ENCODE measurements at regions not wholly inside any gene's neighbourhood (a gene's known extent, or its start where the extent isn't known, plus 50 kb on each side); places are given as distances from the start of the nearest gene placed in this dataset.
"Not testable (repeated sequence)": the region's sequence is repeated elsewhere in the genome, so short reads cannot be mapped to it uniquely, and the experiment has no call there.

GRCh38 chr12:19921716-19922115 lies 446.6 kb upstream of the PDE3A start:
- DNase-seq, result not testable (repeated sequence)

- DNase-seq, result no peak
Measured at GRCh38 chr12:19922717-19923116, 445.6 kb upstream of the PDE3A start.

GRCh38 chr12:19924360-19924759 lies 444.0 kb upstream of the PDE3A start:
- no peak for DNase-seq

DNA sequence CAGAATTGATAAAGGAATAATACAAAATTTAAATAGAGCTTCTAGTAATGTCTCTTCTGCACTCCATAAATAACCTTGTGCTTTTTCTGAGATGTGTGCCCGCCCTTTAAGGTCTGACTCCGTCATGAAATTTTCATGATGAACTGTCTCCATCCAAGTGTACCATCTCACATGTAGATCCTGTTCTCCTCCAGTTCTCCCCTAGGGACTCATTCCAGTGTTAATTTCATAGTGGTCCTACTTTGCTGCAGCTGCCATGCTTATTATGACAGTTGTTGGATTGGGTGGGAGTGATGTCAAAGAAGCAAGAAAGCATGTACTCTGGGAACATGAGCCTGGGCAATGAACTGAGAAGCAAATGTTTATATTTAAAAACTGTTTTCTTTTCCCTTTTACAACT lies 442.5 kb upstream of the PDE3A start:
- no peak for DNase-seq

GRCh38 chr12:19926266-19926665 lies 442.1 kb upstream of the PDE3A start:
- no peak for DNase-seq

- no peak for DNase-seq
Measured at GRCh38 chr12:19927661-19928060, 440.7 kb upstream of the PDE3A start.

GRCh38 chr12:19932413-19932812 lies 435.9 kb upstream of the PDE3A start:
- DNase-seq, result no peak

DNA sequence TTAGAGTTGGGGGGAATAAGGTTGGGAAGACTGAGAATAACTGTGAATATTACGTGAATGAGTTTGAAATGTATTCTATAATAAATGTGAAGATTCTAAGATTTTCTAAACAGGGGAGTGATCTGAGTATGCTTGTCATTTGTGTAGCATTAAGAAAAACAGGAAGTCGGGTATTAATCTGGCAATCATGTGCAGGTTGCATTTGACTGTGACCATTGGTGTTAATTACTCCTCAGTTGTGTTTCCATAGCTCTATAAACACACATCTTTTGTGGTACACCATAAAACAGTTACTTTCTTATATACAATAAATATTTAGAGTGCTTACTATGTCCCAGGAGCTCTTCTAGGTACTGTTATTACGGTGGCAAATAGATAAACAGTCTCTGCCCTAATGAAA lies 434.4 kb upstream of the PDE3A start:
- no peak for DNase-seq

- no peak for DNase-seq
Measured at GRCh38 chr12:19937161-19937560, 431.2 kb upstream of the PDE3A start.

GRCh38 chr12:19938031-19938430 lies 430.3 kb upstream of the PDE3A start:
- DNase-seq, result no peak

DNA sequence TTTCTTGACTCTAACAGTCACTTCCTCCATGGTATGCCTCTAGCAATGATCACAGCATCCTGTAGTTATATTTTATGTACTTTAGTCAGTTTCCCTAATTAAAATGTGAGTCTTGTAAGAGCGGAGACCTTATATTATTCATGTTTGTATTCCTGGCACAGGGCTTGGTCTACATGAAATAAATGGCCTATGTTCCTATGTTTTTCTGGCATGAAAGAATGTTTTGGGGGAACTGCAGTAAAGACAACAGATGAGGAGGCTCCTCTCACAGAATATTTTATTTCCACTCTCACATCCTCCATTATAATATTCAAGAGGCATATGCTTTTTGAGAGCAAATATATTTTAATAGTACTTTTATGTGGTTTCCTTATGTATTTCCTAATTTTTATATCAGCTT lies 429.8 kb upstream of the PDE3A start:
- no peak for DNase-seq

GRCh38 chr12:19940267-19940666 lies 428.1 kb upstream of the PDE3A start:
- no peak for DNase-seq

DNA sequence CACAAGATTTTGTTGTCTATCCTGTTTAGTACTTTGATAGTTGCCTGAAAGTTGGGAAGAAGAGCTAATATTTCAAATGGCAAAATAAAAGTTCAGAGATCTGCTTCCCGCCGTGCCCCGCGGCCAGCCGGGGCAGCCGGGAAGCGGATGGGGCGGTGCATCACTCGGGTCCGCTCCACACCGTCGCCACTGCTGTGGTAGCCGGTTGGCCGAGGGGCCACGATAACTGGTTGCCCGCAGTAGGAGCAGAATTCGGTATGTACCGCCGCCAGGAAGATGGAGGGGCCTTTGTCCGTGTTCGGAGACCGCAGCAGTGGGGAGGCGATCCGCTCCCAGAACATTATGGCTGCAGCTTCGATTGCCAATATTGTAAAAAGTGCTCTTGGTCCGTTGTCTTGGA lies 427.2 kb upstream of the PDE3A start:
- no peak for DNase-seq

DNA sequence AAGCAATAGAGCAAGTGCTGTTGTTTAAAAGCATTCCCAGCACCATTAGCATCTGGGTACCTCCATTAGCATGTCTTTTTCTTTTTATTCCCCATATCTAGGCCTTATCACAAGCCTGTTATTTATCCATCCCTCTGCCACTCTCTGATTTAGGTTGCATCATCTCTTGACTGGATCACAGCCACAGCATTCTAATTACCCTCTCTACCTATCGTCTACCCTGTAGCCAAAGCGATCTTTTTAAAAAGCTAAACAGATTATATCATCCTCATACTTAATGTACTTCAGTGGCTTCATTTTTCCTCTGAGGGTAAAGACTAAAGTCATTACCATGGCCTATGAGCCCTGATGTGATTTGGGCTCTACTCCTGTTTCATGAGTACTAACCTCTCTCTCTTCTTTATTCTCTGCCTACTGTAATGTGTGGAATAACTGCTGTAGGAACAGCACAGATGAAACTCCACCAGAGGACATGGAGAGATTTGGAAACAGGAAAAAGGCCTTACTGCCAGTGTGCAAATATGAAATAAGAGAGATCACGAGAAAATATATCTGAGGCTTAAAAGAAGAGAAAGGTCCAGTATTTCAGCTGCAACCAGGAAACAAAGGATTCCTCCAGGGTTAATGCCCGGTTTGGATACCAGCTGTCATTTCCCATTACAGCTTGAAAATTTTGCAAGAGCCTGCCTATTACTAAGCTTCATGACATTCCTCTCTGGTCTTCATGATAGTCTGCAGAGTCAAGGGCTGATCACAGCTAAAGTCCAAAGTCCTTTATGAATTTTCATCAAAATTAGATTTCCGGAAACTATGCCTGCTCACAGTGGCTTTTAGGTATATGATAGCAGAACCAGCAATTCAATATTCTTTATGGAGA lies 422.5 kb upstream of the PDE3A start:
- no peak for DNase-seq

DNA sequence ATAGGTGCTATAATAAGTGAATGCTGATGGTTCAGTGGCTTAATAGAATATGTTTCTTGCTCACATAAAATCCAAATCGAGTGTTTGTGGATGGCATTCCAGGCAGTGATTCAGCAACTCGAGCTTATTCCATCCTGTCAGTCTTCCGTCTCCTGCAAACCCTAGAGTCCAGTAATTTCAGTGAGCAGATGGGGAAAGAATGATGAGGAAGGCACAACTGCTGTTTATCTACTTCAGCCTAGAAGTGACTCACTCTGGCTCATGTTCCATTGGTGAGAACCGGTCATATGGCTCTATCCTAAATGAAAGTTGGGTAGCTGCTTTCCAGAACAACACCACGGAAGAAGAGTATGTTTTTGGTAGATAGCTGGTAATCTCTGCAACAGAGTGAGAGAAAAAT lies 421.8 kb upstream of the PDE3A start:
- no peak for DNase-seq

DNA sequence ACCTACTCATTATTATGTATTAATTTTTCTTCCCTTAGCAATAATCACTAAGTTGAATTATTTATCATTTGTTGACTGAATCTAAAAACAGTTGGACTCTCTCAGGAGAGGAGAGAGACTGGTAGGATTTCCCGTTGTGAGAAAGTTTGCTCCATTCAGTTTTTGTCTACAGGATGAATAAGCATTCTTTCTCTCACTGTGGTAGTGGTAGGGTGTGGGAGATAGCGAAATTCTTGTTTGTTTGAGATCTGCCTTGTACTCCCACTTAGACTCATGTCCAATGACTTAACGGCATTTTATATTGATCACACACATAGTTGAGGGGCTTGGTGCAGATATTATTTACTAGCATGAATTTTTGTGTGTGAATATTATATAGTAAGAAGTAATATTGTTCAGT lies 421.0 kb upstream of the PDE3A start:
- DNase-seq, result no peak

DNA sequence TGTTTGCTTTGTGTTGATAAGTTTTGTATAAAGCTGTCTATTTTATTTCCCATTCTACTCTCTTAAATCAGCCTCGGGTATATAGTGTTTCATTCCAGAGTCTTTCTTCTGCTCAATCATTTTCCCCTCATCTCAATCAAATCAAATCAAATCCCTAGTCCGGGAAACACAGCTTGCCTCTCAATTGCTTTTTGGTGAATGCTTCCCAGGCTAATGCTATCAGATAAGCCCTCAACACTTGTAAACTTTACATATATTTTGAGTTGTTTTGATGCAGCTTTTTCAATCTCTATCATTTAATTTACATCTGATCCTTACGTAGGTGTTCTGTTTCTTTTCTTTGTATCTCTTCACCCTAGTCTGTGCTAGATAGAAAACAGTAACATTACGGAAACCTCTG lies 416.7 kb upstream of the PDE3A start:
- DNase-seq, result no peak

- no peak for DNase-seq
Measured at GRCh38 chr12:19953734-19954133, 414.6 kb upstream of the PDE3A start.

DNA sequence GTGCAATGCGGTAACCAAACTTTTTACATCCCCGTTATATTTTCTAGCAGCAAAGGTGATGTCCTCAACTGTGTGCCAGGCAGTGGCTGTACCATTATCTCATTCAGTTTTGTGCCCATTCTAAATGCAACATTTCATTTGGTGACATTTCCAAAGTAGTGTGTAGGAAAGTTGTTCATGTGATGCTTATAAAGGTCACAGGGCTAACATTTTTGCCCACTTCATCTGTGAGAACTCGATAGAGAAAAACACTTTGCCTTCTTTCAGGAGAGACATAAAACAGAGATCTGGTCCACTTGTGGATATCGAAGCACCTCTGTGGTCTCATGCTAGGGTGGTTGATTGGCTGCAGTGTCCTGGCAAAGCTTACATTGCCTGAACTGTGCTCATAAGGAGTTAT lies 414.2 kb upstream of the PDE3A start:
- no peak for DNase-seq

DNA sequence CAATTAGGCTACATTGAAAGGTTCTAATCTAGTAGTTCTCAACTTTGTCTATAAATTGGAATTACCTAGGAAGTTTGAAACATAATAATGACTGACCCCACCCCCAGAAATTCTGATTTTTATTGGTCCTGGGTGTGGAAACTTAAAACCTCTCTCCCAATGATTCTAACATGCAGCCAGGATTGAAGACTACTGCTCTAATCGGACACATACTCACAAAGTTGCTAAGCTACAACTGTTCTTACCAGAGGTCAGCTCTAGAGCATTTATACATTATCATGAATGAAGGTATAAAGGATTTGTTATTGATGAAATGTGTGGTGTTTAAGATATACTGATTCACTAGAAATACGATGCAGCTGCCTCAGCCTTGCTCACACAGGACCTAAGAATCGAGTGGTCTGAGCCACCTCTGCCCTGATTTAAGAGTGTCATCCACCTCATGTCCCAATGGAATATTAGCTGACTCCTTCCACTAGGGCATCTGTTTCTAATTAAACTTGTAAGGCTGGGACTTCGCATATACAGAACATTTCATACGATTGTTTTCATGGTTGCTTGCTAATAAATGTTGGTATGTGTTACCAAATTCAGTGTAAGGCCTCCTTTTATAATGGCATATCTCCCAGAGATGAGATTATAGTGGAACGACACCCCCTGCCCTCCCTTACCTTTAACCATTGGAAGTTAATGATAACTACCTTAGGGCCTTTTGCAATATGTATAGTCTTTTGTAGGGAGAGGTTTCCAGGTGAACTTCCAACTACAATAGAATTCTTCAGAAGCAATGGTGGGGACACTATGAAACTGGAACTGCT lies 410.8 kb upstream of the PDE3A start:
- no peak for DNase-seq

DNA sequence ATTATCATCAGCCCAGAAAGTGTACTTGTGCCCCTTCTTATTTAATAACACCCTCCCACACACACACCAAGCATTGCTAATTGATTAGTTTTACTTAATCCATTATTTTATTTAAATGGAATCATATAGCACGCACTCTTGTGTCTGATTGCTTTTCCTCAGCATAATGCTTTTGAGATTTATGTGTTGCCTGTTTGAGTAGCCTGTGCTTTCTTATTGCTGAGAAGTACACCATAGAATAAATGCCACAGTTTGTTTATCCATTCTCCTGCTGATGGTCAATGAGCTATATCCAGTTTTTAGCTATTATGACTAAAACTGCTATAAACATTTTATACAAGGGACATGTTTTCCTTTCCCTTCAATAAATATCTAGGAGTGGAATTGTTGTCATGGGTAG lies 409.9 kb upstream of the PDE3A start:
- no peak for DNase-seq

GRCh38 chr12:19959353-19959752 lies 409.0 kb upstream of the PDE3A start:
- DNase-seq, result no peak

DNA sequence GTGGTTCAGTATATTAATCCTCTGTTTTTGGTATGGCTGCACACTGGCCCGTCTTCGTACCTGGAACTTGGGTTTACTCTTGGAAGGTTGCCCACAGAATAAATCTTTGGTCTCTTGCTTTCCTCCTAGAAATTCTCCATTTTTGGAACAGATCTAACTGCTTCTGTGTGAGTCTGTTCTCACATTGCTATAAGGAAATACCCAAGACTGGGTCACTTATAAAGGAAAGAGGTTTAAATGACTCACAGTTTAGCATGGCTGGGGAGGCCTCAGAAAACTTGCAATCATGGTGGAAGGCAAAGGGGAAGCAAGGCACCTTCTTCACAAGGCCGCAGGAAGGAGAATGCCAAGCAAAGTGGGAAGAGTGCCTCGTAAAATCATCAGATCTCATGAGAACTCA lies 407.8 kb upstream of the PDE3A start:
- no peak for DNase-seq

DNA sequence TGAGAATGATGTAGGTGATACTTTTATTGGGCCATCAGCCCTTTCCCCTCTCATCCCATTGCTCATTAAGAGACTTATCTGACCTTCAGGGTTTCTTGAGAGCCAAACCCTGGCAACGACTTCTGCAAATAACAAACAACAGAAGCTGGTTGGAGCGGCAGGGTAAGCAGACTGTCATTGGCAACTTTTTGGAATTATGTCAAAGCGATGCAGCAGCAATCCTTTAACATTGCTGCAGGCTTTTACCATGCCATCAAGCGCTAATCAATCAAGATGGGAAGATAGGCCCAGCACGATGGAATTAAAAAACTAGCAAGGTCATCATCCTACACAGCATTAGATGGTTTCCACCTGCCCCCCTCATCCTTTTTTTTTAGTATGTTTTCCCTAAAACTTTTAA lies 406.1 kb upstream of the PDE3A start:
- DNase-seq, result no peak

Data from GOT3 (cell line).